Activated CD4-positive, alpha-beta T cell treated with anti-CD3 and anti-CD28 coated beads for 1 hour (primary cell): ENCODE measurements at regions not wholly inside any gene's neighbourhood (a gene's known extent, or its start where the extent isn't known, plus 50 kb on each side); places are given as distances from the start of the nearest gene placed in this dataset.
"Not testable (repeated sequence)": the region's sequence is repeated elsewhere in the genome, so short reads cannot be mapped to it uniquely, and the experiment has no call there.

Experiments used
- DNase-seq: peaks from one replicate; pipeline ENCODE4 v3.0.0-alpha.2; 2020

DNA sequence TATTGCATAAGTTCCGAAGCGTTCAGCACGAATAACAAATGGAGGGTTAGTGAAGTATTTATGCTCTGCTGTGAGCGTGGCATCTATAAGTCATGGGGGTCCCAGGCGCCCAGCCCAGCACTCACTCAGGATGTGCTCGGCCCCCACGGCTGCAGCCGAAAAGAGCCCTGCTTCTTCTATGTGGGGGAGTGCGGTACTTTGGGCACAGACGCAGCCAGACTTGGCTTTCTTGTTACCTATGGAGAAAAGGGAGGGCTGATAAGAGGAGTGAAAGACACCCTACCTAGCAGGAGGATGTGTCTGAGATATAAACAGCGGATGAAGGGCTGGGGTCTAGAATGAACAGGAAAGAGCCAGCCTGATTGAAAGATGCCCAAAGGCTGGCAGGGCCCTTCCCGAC is 51.4 kb downstream of the MRPL36 start:
- DNase-seq = no peak

DNA sequence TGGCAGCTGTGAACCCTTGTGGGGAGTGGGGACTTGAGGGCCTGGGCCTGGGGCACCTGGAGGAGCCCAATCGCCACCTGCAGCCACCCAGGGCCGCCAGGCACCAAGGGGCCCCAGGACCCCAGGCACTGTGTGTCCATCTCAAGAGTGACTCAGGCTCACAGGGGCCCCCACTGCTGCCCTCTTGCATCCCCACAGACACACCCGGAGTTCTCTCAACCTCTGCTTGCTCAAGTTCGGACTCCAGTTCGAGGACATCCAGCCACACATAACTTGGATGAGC is 51.9 kb downstream of the MRPL36 start:
- DNase-seq = no peak

DNA sequence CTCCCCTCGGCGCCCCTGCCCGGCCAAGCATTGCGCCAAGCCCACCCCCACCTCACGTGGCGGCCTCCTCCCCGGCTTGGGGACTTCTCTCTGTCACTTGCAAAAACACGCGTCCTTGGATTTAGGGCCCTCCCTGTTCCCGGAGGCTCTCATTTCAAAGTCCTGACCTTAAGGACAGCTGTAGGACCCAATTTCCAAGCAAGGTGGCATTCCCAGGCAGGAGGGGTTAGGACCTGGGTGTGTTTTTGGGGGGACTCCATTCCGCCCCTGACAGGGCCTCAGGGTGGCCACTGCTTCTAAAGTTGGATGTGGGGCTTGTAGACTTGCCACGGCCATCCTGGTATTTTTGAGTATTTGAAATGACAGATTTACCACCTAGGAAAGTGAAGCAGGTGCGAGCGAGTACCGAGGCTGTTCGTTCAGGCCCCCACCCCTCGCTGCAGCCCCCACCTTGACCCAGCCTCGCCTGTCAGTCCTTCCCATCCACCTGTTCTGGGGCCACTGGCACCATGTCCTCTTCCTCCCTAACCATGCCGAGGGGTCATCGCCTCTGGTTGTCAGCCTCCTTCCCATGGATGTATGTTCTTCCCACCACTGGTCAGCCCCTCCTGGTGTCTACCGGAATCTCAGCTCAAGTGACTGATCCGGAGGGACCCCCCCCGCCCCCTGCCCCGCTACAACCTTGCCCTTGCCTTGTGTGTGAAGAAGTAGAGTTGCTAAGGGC is 52.4 kb downstream of the MRPL36 start:
- no peak for DNase-seq

- no peak for DNase-seq
Observed at GRCh38 chr5:1746371-1747078, 53.1 kb downstream of the MRPL36 start.

DNA sequence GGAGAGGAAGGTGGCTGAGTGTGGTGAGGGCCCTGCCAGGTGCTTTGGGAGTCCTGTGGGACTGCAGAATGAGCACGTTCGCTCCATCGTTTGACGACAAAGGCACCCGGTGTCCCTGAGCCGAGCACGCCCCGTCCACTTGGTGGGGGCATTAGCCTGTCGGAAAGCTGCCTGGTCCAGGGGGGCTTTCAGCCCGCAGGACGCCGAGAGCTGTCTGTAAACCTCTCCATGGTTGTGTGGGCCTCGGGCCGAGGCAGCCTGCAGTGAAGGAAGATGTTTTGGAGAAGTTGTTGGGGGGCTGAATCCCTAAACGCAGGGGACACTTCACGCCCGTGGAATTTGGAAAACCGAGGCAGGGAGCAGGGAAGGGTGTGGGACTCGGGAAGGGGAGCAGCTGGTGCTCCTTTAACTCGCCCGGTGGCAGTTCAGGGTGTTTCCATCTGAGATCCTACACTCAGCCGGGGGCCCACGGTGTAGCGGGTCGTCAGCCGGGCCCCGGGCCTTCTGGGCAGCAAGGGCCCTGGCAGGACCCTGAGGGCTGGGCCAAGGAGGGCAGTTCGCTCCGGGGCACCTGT is 53.8 kb downstream of the MRPL36 start:
- DNase-seq = no peak

DNA sequence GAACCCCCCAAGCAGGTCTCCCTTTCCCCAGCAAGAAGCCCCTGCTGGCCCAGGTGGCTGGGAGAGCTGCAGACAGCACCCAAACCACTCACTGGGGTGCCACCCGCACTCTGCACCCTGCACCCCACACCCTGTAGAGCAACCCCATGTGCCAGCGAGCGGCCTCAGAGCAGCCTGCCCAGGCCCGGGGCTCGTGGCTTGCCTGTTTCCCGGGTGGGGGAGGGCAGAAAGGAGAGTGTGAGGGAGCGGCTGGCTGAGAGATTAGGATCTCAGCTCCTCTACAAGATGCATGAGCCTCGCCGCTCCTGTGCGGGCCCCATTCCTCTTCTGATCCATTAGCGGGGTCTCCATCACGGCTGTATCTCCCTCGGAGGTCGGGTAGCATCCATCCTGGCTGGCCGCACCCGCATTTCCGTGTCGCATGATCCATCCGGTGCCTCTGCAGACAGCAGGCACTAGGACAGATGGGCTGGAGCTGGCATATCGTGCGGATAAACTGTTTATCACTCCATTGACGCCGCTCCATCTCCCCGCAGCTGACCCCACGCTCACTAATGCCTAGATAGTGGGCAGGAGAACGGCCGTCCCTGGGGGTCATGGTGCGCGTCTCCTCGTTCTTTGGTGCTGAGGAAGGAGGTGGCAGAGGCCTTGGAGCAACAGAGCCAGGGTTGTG is 54.4 kb downstream of the MRPL36 start:
- DNase-seq = no peak

DNA sequence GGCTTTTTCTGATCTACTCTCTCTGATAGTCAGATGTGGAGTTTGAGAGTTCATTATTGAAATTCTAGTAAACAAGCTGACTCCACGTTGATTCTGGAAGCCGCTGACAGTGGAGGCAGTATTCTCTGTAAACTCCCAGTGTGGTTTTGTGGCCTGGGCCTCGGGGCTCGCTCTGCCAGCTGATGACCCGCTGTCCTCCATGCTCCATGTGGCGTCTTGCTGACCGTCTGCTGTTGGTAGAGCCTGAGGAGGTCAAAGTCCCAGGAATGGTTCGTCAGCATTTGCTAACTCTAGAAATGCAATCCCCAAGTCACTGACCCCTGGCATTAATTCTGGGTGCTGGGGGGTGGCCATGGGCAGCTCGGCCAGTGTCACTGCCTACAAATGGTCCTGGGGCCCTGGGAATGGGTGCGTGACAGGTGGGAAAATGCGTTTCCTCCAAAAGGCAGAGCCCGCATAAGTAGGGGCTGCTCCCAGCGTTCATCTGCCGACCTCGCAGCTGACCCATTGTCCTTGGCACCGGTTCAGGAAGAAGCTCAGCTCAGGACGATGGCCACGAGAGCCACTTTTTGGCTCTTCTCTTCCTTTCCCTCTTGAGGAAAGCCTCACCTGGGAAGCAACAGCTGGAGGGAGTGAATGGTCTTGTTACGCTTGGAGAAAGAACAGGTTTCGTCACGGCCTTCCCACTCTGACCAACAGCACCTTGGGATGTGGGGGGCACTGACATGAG is 55.1 kb downstream of the MRPL36 start:
- no peak for DNase-seq

- no peak for DNase-seq
Observed at GRCh38 chr5:1743769-1744085, 55.9 kb downstream of the MRPL36 start.

DNA sequence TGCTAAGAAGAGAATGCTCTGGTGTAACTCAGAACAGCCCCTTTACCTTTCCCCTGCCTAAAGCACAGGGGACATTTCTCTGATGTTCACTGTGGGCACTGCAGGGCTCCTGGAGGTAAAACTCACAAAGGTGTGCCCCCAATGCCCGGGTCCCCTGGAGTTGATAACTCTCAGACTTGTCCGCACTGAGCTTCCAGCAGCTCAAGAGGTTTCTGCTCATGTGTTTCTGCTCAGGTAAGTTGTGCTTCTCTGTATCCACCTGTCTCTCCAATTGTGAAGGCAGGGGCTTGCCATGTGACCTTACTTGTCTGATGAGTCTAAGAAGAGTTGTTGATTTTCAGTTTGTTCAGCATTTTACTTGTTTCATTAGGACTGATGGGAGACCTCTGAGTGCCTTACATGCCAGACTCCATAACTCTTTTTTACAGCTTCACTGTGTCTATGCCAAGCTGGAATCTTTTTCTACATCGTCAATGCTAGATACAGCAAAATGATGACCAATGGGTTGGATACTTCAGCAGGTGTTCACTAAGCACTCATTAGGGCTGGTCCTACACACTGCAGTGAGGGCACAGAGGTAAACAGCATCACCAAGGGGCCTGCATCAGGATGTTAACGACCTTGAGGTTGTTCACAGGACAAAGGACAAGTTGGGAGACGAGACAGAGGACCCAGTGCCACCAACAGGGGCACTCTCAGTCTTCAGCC is 56.4 kb downstream of the MRPL36 start:
- no peak for DNase-seq

DNA sequence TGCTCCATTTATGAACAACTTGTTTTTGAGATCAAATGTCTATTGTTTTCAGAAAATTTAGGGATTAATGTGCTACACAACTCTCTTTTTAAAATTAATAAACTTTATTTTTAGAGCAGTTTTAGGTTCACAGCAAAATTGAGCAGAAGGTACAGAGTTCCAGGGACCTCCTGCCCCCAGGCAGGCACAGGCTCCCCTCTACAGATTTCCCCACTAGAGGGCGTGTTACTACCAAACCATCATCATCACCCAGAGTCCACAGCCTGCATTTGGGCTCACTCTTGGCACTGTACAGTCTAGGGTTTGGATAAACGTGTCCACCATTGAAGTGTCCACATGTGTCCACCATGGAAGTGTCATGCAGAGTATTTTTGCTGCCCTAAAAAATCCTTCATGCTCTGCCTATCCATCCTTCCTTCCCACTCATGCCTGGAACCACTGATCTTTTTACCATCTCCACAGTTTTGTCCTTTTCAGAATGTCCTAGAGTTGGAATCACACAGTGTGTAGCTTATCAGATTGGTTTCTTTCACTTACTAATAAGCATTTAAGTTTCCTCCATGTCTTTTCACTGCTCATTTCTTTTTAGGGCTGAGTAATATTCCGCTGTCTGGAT is 61.7 kb downstream of the MRPL36 start:
- no peak for DNase-seq

GRCh38 chr5:1736889-1737711 is 62.5 kb downstream of the MRPL36 start:
- no peak for DNase-seq

- no peak for DNase-seq
Observed at GRCh38 chr5:1736065-1736464, 63.6 kb downstream of the MRPL36 start.

DNA sequence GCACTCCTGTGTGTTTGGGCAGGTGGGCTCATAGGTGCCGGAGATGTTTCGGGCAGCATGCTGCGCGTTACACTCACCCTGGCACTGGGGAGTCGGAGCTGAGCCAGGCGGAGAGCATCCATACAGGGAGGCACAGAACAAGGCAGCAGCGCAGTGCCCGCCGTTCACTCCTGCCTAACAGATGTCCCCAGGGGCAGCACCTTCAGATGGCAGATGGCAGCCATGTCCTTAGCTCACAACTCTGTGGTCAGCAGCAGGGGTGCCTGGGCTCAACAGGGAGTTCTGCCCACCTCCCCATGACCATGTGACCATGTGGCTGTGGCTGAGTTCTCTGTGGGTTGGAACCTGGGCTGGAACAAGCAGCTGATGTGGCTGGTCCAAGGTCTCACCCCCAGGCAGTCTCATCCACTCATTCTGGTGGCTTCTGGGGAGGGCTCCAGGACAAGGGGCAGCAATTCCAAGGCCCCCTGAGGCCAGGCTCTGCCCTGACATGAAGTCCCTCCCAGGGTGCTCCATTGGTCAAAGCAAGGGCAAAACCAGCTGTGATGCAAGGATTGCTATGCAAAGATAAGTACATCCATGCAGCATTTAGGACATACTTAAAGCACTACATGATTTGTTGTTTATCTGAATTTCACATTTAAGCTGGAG is 64.2 kb downstream of the MRPL36 start:
- no peak for DNase-seq

- no peak for DNase-seq
Observed at GRCh38 chr5:1734908-1735289, 64.7 kb downstream of the MRPL36 start.

DNA sequence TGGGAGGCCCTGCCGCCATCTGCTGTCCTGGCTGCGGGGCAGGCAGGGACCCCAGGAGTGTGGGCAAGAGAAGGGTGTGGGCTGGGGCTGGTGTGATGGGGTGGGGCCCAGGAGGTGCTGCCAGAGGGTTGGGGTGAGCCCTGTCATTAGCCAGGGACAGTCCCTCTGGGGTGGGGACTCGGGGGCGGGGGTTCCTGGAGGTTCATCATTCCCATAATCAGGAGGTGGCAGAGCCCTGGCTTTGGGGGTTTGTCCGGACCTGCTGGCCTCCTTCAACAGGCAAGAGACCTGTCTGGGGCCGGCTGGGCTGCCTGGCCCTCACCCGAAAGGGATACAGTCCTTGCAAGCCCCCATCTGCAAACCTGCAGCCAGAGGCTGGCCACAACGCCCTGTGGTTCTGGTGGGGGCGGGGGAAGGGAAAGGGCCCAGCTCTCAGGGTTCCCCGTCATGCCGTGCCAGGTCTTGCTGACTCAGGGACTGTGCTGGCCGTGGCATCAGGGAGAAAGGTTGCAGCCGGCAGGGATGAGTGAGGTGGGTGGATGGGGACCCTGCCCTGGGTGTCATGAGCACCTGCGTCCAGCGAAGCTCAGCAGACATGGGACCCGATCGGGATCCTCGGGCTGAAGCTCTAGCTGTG is 65.2 kb downstream of the MRPL36 start:
- no peak for DNase-seq

DNA sequence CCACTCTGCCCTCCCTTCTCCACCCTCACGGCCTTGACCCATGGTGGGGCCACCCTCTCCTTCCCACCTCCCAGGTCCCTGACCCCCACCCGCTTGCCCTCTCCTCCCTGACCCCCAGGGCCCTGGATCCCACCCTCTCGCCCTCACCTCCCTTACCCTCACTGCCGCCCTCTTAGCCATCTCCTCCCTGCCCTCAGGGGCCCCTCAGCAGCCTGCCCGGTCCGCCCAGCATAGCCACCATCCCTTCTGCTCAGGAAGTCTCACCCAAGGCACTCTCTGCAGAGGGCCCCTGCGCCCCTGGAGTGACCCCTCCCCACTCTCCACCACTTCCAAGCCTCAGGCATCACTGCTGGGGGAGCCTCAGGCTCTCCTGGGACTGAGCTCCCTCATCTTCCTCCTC is 66.3 kb downstream of the MRPL36 start:
- DNase-seq = peak; percentile 2

DNA sequence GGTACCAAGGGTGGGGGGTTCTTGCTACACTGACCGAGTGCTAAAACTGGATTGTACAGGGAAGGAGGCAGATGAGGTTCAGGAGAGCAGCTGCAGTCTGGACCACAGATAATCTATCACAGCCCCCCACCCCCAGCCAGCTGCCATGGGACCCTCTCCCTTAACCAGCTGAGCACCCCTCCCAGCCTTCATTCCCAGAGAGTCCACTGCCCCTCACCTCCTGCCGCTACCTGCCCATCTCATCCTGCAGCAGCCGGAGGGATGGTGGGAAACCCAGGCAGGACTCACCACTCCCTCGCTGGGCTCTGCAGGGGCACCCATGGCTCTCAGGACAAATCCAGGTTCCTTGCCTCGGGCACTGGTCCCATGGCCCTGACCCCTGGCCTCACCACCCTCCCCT is 66.7 kb downstream of the MRPL36 start:
- DNase-seq = no peak

GRCh38 chr5:1732238-1732941 is 67.2 kb downstream of the MRPL36 start:
- DNase-seq = no peak

DNA sequence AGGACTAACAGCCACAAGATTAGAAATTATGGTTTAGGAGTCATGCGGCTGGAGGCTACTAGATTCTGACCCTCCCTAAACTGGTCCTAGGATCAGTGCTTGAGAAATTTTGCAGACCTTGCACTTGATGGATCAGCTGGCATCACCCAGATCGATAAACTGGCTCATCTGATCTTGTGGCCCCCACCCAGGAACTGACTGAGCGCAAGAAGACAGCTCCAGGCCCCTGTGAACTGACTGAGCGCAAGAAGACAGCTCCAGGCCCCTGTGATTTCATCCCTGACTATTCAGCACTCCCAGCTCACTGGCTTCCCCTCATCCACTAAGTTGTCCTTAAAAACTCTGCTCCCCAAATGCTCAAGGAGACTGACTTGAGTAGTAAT is 67.8 kb downstream of the MRPL36 start:
- not testable (repeated sequence) for DNase-seq
